ENCODE measurements at regions not wholly inside any gene's neighbourhood (a gene's known extent, or its start where the extent isn't known, plus 50 kb on each side); places are given as distances from the start of the nearest gene placed in this dataset.

DNA sequence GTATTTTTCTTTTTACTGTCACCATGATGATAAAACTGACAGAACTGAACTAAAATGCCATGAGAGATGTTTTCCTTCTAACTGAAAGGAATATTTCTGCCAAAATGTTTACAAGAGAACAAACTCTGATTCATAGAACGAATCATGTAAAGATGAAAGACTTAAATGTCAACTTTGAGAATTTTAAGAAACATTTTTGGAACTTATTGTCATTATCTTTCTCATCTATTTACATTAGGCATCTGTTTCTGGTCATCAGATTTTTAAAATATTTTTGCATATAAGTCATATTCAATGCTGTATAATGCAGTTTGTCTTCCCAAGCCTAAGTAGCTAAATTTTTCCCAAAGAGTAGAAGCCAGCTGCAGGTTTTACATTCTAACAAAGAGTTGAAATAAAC is 358.5 kb downstream of the TFEC start:
- CTCF ChIA-PET = no interaction called here
- H3K27me3 ChIP-seq (ENCODE audit: control insufficient read depth, insufficient read depth, low read length) = no peaks in the 10 kb centered on the region
- H3K23ac ChIP-seq (ENCODE audit: low read depth, low read length) = no peak overlapping the region
- no peak overlapping the region for H2BK20ac ChIP-seq (ENCODE audit: low read depth, low read length)
- DNase-seq (peak; percentile 74), ATAC-seq (ENCODE audit: low read depth) (peak; percentile 67)
- H4K5ac ChIP-seq (ENCODE audit: low read depth, low read length) = no peak overlapping the region
- H3K4ac ChIP-seq (ENCODE audit: low read depth, low read length) = no peak overlapping the region
- no peak overlapping the region for H2AK9ac ChIP-seq (replicated peaks; ENCODE audit: low read depth, low read length, poor library complexity)
- H3K36me3 ChIP-seq (ENCODE audit: control insufficient read depth, insufficient read depth, low read length) = no peaks in the 10 kb centered on the region
- no peak overlapping the region for H2AK5ac ChIP-seq (ENCODE audit: low read depth, low read length)
- no peaks in the 10 kb centered on the region for H4K20me1 ChIP-seq (ENCODE audit: insufficient read depth, low read length)
- H3K4me1 ChIP-seq (ENCODE audit: control insufficient read depth, insufficient read depth, low read length) = peaks cover 2% of the 10 kb centered on the region; the same call in 1 of the 2 replicates
- peaks cover 4% of the 10 kb centered on the region for H3K9me1 ChIP-seq (ENCODE audit: insufficient read depth, low read length)
- BruUV-seq (replicated peaks) = no TSS peak
- no peaks in the 10 kb centered on the region for H3K9me3 ChIP-seq (ENCODE audit: control insufficient read depth, insufficient read depth, low read length)
- no peak overlapping the region for H3K14ac ChIP-seq (replicated peaks; ENCODE audit: low read depth, low read length)
- TF ChIP-seq MAZ (IDR thresholded peaks at IDR 0.05; ENCODE audit: borderline replicate concordance, low read depth, low read length) = no peak
- no peak for TF ChIP-seq FOS (IDR thresholded peaks at IDR 0.05; ENCODE audit: low read depth, low read length)
- TF ChIP-seq BHLHE40 (IDR thresholded peaks at IDR 0.05; ENCODE audit: low read depth, low read length) = no peak
- no peak overlapping the region for H3K18ac ChIP-seq (ENCODE audit: low read depth, low read length)
- no peak overlapping the region for H2BK15ac ChIP-seq (ENCODE audit: low read depth, low read length)
- WGBS, 2 experiments (ENCODE audit: extremely low coverage in 2 of 2, insufficient read length in 1 of 2) = no CpG with 5 or more reads among the region's 1 CpG
- no peak overlapping the region for H3K4me2 ChIP-seq (ENCODE audit: low read depth, low read length)
- H3K4me3 ChIP-seq (ENCODE audit: insufficient read depth, low read depth, low read length) = no peak overlapping the region
- dilution Hi-C loops (cut with HindIII; ENCODE audit: low sequenced_read_pairs, unreplicated experiment) = no loop called here
- no peak overlapping the region for H3K56ac ChIP-seq (ENCODE audit: extremely low read depth, insufficient read depth, low read length)
- H2BK120ac ChIP-seq (ENCODE audit: low read depth, low read length) = no peak overlapping the region
- H4K8ac ChIP-seq (ENCODE audit: low read depth in 2 of 2, low read length in 2 of 2) = no peak overlapping the region; a peak in 1 of 4 replicates
- H3K27ac ChIP-seq (ENCODE audit: insufficient read depth, low read length) = no peak overlapping the region
- POLR2A ChIA-PET (ENCODE audit: unreplicated experiment) = no interaction called here
- no peaks in the 10 kb centered on the region for H3K79me1 ChIP-seq (ENCODE audit: low read depth in 1 of 2, low read length in 2 of 2)
- in situ Hi-C loops (cut with MboI; ENCODE audit: low sequenced_read_pairs) = no loop called here
- H2AFZ ChIP-seq (replicated peaks; ENCODE audit: low read length, poor library complexity) = no peak overlapping the region
- H2BK5ac ChIP-seq (ENCODE audit: low read depth, low read length, poor library complexity, severe bottlenecking) = peak overlapping the region; percentile 82
- no peak overlapping the region for H4K91ac ChIP-seq (ENCODE audit: insufficient read depth, low read depth, low read length)
- H3K9ac ChIP-seq (ENCODE audit: low read depth, low read length) = no peak overlapping the region
- intact Hi-C loops (cut with micrococcal nuclease) = loop anchor here (10.0 kb wide), 1 partner anchor 457 kb away; no protein-coding TSS in a partner anchor
